Nephron (organoid): ENCODE measurements at regions not wholly inside any gene's neighbourhood (a gene's known extent, or its start where the extent isn't known, plus 50 kb on each side); places are given as distances from the start of the nearest gene placed in this dataset.

Experiments
- H3K27ac Mint-ChIP-seq, 3 experiments: 2 replicates each; pipeline ENCODE4 v1.8.0; 2020; ENCODE audit warnings: mixed read lengths in 3 of 3, mild to moderate bottlenecking in 2 of 3, moderate library complexity in 1 of 3
- H3K27me3 Mint-ChIP-seq: 2 replicates; pipeline ENCODE4 v1.8.0; 2021; ENCODE audit warnings: low read depth, mild to moderate bottlenecking, moderate library complexity, mixed read lengths
- H3K36me3 Mint-ChIP-seq: 2 replicates; pipeline ENCODE4 v1.8.0; 2020; ENCODE audit warnings: low read depth, mixed read lengths
- H3K4me1 Mint-ChIP-seq: 2 replicates; pipeline ENCODE4 v1.8.0; 2020; ENCODE audit warnings: mixed read lengths
- H3K4me3 Mint-ChIP-seq, 3 experiments: 2 replicates each; pipeline ENCODE4 v1.8.0; 2020; ENCODE audit warnings: mild to moderate bottlenecking in 3 of 3, mixed read lengths in 3 of 3, moderate library complexity in 2 of 3
- H3K9me3 Mint-ChIP-seq: 2 replicates; pipeline ENCODE4 v1.8.0; 2020; ENCODE audit warnings: mixed read lengths
- CTCF ChIP-seq, 3 experiments: fragments of 200-600 bp; sonication (generic); IDR thresholded peaks; one replicate each; pipeline ENCODE4 v1.5.0; 2021; ENCODE audit warnings: antibody characterized with exemption in 3 of 3; ENCODE audit not compliant: unreplicated experiment in 3 of 3

- Mint-ChIP-seq H3K9me3 (peaks cover 6% of the 10 kb centered on the region), H3K4me1 (no peaks in the 10 kb centered on the region), H3K36me3 (no peaks in the 10 kb centered on the region), H3K27me3 (no peaks in the 10 kb centered on the region), H3K27ac (no peak overlapping the region), H3K4me3 (no peak overlapping the region)
- no peak for TF ChIP-seq CTCF (IDR thresholded peaks at IDR 0.05; ENCODE audit: unreplicated experiment in 3 of 3)
Observed at GRCh38 chrX:20711366-20711765, 444.7 kb upstream of the RPS6KA3 start.

GRCh38 chrX:20693078-20693477 lies 426.4 kb upstream of the RPS6KA3 start:
- Mint-ChIP-seq H3K4me1 (no peaks in the 10 kb centered on the region), H3K4me3 (no peak overlapping the region), H3K27me3 (peaks cover 5% of the 10 kb centered on the region), H3K27ac (no peak overlapping the region), H3K36me3 (no peaks in the 10 kb centered on the region), H3K9me3 (no peaks in the 10 kb centered on the region)
- TF ChIP-seq CTCF (IDR thresholded peaks at IDR 0.05; ENCODE audit: unreplicated experiment in 3 of 3) = no peak

GRCh38 chrX:20686256-20686655 lies 419.5 kb upstream of the RPS6KA3 start:
- Mint-ChIP-seq H3K4me3 (no peak overlapping the region), H3K27ac (no peak overlapping the region), H3K27me3 (no peaks in the 10 kb centered on the region), H3K36me3 (no peaks in the 10 kb centered on the region), H3K4me1 (no peaks in the 10 kb centered on the region), H3K9me3 (no peaks in the 10 kb centered on the region)
- TF ChIP-seq CTCF (IDR thresholded peaks at IDR 0.05; ENCODE audit: unreplicated experiment in 3 of 3) = no peak

- Mint-ChIP-seq H3K27me3 (no peaks in the 10 kb centered on the region), H3K9me3 (no peaks in the 10 kb centered on the region), H3K4me3 (no peak overlapping the region), H3K36me3 (no peaks in the 10 kb centered on the region), H3K27ac (no peak overlapping the region), H3K4me1 (no peaks in the 10 kb centered on the region)
- no peak for TF ChIP-seq CTCF (IDR thresholded peaks at IDR 0.05; ENCODE audit: unreplicated experiment in 3 of 3)
Observed at GRCh38 chrX:20685652-20686051, 418.9 kb upstream of the RPS6KA3 start.

- Mint-ChIP-seq H3K4me3 (no peak overlapping the region), H3K9me3 (no peaks in the 10 kb centered on the region), H3K36me3 (no peaks in the 10 kb centered on the region), H3K27ac (no peak overlapping the region), H3K27me3 (no peaks in the 10 kb centered on the region), H3K4me1 (no peaks in the 10 kb centered on the region)
- no peak for TF ChIP-seq CTCF (IDR thresholded peaks at IDR 0.05; ENCODE audit: unreplicated experiment in 3 of 3)
Observed at GRCh38 chrX:20681683-20682082, 415.0 kb upstream of the RPS6KA3 start.

GRCh38 chrX:20680998-20681397 lies 414.3 kb upstream of the RPS6KA3 start:
- no peaks in the 10 kb centered on the region for H3K36me3 Mint-ChIP-seq
- H3K9me3 Mint-ChIP-seq = no peaks in the 10 kb centered on the region
- no peak overlapping the region for H3K27ac Mint-ChIP-seq
- H3K4me1 Mint-ChIP-seq = no peaks in the 10 kb centered on the region
- peak in 1 of 3 experiments; percentile 14 for TF ChIP-seq CTCF (IDR thresholded peaks at IDR 0.05; ENCODE audit: unreplicated experiment in 3 of 3)
- H3K27me3 Mint-ChIP-seq = no peaks in the 10 kb centered on the region
- no peak overlapping the region for H3K4me3 Mint-ChIP-seq
